ENCODE measurements at regions not wholly inside any gene's neighbourhood (a gene's known extent, or its start where the extent isn't known, plus 50 kb on each side); places are given as distances from the start of the nearest gene placed in this dataset.

DNA sequence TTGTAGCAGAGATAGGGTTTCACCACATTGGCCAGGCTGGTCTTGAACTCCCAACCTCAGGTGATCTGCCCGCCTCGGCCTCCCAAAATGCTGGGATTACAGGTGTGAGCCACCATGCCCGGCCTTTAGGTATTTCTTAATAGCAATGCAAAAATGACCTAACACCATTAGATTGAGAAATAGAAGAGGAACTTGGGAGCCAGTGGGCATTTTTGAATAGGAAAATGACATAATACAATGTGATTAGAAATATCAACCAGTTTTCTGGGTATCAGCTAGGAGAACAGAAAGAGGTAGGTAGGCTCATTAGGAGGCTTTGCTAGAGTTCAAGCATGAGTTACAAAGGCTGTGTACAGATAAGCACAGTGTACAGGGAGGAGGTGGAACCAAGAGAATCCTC, 101.8 kb upstream of the TBC1D5 start:
- DNase-seq (no peak), ATAC-seq (ENCODE audit: low read depth) (no peak)
- POLR2A ChIA-PET, result no interaction called here
- no peaks in the 10 kb centered on the region for H3K9me3 Mint-ChIP-seq
- no peaks in the 10 kb centered on the region for H3K4me1 Mint-ChIP-seq
- no peak overlapping the region for H3K27ac Mint-ChIP-seq
- peaks cover 4% of the 10 kb centered on the region for H3K27me3 Mint-ChIP-seq
- no peaks in the 10 kb centered on the region for H3K36me3 Mint-ChIP-seq
- no peak overlapping the region for H3K4me3 Mint-ChIP-seq

DNA sequence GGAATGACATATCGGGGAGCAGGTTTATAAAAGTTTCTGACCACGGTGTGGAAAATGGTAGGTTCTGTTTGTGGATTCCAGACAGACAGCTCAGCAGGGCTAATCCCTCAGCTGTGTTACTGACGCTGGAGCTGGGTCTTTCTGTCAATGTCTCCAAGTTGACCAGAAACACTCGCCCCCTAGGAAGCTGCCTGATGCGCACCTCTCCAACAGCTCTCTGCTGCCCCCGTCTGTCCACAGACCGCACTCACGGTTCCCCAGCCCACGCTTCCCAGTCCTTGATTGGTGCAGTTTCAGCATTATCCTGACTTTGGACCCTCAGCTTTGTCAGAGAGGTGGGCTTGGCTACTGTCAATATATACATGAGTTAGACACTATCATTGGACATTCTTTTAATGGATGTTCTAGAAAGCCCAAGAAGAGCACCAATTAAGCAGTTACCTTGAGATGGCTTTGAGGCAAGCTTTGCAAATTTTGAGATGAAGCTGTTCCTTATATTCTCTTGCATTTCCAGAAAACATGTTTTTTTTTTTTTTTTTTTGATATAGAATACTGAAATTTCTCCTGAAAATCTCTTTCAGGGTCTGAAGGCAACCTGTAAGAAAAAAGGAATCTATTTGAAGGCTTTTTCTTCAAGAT, 98.9 kb upstream of the TBC1D5 start:
- no peak overlapping the region for H3K4me3 Mint-ChIP-seq
- POLR2A ChIA-PET, result interaction anchor here (1.0 kb wide), 1 partner anchor 1147 kb away, joined by 3 read pairs; no protein-coding TSS in a partner anchor

DNA sequence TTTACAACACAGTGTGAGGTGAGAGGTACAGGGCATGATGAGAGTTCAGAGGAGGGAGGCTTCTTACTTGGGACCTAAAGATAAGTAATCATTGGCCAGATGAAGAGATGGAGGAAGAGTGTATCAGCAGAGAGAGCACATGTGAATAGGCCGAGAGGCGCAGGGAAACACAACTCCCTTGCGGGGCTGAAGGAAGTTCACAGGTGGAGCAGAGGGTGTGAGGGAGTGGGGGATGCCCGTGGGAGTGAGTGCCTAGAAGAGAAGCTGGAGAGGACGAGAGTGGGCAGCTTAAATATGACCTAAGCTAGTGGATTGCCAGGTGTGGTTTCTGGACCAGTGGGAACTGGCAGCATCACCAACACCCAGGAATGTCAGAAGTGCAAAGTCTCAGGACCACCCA, 98.2 kb upstream of the TBC1D5 start:
- Mint-ChIP-seq H3K4me1 (no peaks in the 10 kb centered on the region), H3K36me3 (no peaks in the 10 kb centered on the region), H3K27ac (no peak overlapping the region), H3K4me3 (no peak overlapping the region), H3K9me3 (no peaks in the 10 kb centered on the region), H3K27me3 (peaks cover 21% of the 10 kb centered on the region)
- no peak for DNase-seq
- ATAC-seq (ENCODE audit: low read depth), result no peak
- POLR2A ChIA-PET, result interaction anchor here (1.0 kb wide), 1 partner anchor 1148 kb away, joined by 3 read pairs; no protein-coding TSS in a partner anchor

More for the DNA sequence above, 98.9 kb upstream of the TBC1D5 start:
- ATAC-seq (ENCODE audit: low read depth) (peak; percentile 79), DNase-seq (peak; percentile 79)
- H3K9me3 Mint-ChIP-seq, result no peaks in the 10 kb centered on the region
- H3K27ac Mint-ChIP-seq, result no peak overlapping the region
- H3K4me1 Mint-ChIP-seq, result no peaks in the 10 kb centered on the region
- peaks cover 18% of the 10 kb centered on the region for H3K27me3 Mint-ChIP-seq
- no peaks in the 10 kb centered on the region for H3K36me3 Mint-ChIP-seq

DNA sequence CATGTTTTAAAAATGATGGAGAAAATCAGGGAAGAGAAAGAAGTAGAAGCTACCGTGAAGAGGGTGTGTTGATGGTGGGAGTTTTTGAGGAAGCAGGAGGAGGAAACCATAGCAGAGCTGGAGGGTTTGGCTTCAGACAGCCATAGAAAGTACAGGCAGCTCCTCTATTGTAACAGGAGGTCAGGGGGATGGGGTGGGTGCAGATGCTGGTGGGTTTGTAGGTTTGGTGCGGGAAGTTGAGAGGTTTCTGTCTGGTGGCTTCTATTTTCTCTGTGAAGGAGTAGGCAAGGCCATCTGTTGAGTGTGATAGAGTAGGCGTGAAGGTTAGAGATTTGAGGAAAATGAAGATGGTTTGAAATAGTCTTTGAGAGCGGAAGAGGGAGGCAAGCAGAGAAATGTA, 97.7 kb upstream of the TBC1D5 start:
- H3K4me3 Mint-ChIP-seq, result no peak overlapping the region
- H3K36me3 Mint-ChIP-seq, result no peaks in the 10 kb centered on the region
- peaks cover 21% of the 10 kb centered on the region for H3K27me3 Mint-ChIP-seq
- ATAC-seq (ENCODE audit: low read depth) (no peak), DNase-seq (no peak)
- H3K27ac Mint-ChIP-seq, result no peak overlapping the region
- no peaks in the 10 kb centered on the region for H3K9me3 Mint-ChIP-seq
- POLR2A ChIA-PET, result no interaction called here
- H3K4me1 Mint-ChIP-seq, result no peaks in the 10 kb centered on the region

DNA sequence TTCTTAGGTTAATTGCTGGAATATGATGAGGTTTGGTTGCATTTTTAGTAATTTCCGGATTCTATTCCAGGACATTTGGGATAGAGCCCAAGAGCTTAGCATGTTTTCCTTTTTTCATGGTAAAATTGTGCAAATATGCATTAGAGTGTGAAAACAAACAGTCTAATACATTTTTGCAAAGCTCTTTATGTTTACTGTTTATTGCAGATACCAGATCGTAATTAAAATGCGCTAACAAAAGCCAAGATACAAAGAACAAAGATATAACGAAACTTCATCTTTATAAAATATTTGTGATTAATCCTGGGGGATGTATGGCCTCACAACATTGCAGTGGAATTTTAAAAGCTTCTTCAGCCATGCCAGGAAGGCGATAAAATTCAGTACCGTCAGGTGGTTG, 94.5 kb upstream of the TBC1D5 start:
- Mint-ChIP-seq H3K27me3 (peaks cover 21% of the 10 kb centered on the region), H3K27ac (no peak overlapping the region), H3K36me3 (no peaks in the 10 kb centered on the region), H3K9me3 (no peaks in the 10 kb centered on the region), H3K4me3 (no peak overlapping the region), H3K4me1 (no peaks in the 10 kb centered on the region)
- POLR2A ChIA-PET, result no interaction called here
- DNase-seq (no peak), ATAC-seq (ENCODE audit: low read depth) (no peak)

DNA sequence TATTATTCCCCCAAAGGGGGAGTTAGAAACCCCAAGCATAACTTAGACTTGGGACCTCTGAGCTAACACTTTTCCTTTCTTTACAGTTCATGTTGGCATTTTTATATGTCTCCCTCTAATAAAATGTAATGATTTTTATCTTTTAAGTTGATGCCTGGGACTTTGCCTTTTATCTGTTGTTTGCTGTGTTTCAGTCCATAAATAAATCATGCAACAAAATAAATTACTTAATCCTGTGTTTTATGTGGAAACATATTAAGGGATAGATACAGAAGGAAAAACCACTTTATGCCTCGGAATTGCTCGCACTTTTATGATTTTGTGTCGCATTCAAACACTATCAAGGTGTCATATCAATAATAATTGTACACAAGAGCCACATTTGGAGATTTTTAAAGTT, 93.7 kb upstream of the TBC1D5 start:
- ATAC-seq (ENCODE audit: low read depth), result no peak
- H3K27me3 Mint-ChIP-seq, result peaks cover 21% of the 10 kb centered on the region
- no peaks in the 10 kb centered on the region for H3K36me3 Mint-ChIP-seq
- no peak overlapping the region for H3K4me3 Mint-ChIP-seq
- no peak overlapping the region for H3K27ac Mint-ChIP-seq
- no peaks in the 10 kb centered on the region for H3K4me1 Mint-ChIP-seq
- POLR2A ChIA-PET, result no interaction called here
- no peak for DNase-seq
- H3K9me3 Mint-ChIP-seq, result no peaks in the 10 kb centered on the region

DNA sequence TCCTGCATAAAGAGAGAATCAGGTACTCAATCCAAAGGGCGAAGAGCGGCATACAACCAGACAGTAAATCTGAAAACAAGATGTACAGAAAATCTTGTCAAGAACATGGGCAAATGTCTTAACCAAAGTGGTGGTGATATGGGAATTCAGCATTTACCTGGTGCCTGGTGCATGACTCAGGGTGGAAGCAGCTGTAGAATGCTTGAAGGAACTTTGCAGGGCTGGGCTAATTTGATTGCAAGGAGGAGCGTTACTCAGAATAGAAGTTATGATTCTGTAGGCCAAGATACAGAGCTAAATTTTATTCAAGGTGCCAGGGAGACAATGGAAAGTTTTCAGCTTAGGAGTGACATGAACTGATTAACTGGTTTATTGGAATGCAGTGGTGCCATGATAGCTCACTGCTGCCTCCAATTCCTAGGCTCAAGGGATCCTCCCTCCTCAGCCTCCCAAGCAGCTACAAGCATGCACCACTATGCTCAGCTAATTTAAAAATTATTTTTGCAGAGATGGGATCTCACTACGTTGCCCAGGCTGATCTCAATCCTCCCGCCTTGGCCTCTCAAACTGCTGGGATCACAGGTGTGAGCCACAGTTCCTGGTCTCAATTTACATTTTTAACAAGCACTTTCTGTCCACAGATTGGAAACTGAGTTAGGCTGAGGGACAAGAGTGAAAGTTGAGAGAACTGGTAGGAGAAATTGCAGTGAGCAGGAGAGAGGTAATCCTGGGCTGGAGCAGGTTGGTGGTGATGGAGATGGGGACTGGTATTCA, 91.5 kb upstream of the TBC1D5 start:
- POLR2A ChIA-PET, result no interaction called here
- no peak for ATAC-seq (ENCODE audit: low read depth)
- peaks cover 29% of the 10 kb centered on the region for H3K27me3 Mint-ChIP-seq
- H3K36me3 Mint-ChIP-seq, result no peaks in the 10 kb centered on the region
- H3K4me3 Mint-ChIP-seq, result no peak overlapping the region
- no peak for DNase-seq
- H3K4me1 Mint-ChIP-seq, result no peaks in the 10 kb centered on the region
- no peak overlapping the region for H3K27ac Mint-ChIP-seq
- H3K9me3 Mint-ChIP-seq, result no peaks in the 10 kb centered on the region

DNA sequence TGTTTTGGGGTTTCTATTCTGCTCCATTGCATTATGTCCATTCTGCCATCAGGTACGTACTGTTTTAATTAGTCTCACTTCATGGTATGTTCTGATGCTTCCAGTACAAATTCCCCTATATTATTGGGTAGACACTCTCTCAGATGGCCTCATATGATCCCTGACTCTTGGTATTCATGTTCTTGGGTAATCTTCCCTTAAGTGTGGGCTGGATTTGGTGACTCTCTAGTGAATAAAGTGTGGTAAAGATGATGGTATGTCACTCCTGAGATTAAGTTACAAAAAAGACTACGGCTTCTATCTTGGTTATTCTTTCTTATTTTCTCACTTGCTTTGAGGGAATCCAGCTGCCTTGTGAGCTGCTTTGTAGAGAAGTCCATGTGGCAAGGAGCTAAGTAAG, 89.6 kb upstream of the TBC1D5 start:
- no peaks in the 10 kb centered on the region for H3K9me3 Mint-ChIP-seq
- ATAC-seq (ENCODE audit: low read depth), result no peak
- H3K4me1 Mint-ChIP-seq, result no peaks in the 10 kb centered on the region
- H3K27me3 Mint-ChIP-seq, result peaks cover 28% of the 10 kb centered on the region
- H3K27ac Mint-ChIP-seq, result no peak overlapping the region
- POLR2A ChIA-PET, result interaction anchor here (0.7 kb wide), 1 partner anchor 89 kb away, joined by 3 read pairs; the partner anchor contains the start of gene TBC1D5
- no peak overlapping the region for H3K4me3 Mint-ChIP-seq
- no peak for DNase-seq
- H3K36me3 Mint-ChIP-seq, result no peaks in the 10 kb centered on the region

DNA sequence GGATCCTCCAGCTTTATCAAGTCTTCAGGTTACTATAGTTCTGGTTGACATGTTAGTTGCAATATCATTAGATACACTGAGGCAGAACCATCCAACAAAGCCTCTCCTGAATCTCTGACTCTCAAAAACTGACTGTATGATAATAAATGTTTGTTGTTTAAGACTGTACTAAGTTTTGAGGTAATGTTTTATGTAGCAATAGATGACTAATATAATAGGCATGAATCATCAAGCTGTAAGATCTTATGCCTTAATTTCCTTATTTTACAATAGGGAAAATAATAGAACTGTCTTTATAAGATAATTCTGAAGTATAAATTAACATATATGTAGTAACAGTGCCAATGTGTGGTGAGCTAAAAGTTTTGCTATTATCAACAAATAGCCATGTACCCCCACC, 88.9 kb upstream of the TBC1D5 start:
- POLR2A ChIA-PET, result no interaction called here
- Mint-ChIP-seq H3K27ac (no peak overlapping the region), H3K36me3 (no peaks in the 10 kb centered on the region), H3K27me3 (peaks cover 29% of the 10 kb centered on the region), H3K4me1 (no peaks in the 10 kb centered on the region), H3K4me3 (no peak overlapping the region), H3K9me3 (no peaks in the 10 kb centered on the region)
- ATAC-seq (ENCODE audit: low read depth) (no peak), DNase-seq (no peak)

DNA sequence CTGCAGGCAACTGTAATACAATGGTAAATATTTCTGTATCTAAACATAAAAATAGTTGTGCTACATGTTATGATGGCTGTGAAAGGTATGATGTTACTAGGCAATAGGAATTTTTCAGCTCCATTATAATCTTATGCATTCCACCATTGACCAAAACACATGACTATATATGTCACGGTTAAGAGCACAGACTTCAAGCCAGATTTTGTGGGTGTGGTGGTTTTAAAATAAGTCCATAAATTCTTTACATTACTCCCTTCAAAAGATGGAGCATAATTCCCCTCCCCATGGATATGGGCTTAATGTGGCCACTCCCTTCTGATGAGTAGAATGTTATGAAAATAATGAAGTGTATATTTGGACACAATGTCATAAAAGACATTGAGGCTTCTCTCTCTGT, 88.4 kb upstream of the TBC1D5 start:
- ATAC-seq (ENCODE audit: low read depth) (no peak), DNase-seq (no peak)
- no peaks in the 10 kb centered on the region for H3K36me3 Mint-ChIP-seq
- H3K4me1 Mint-ChIP-seq, result no peaks in the 10 kb centered on the region
- H3K27me3 Mint-ChIP-seq, result peaks cover 28% of the 10 kb centered on the region
- POLR2A ChIA-PET, result no interaction called here
- no peaks in the 10 kb centered on the region for H3K9me3 Mint-ChIP-seq
- no peak overlapping the region for H3K27ac Mint-ChIP-seq
- no peak overlapping the region for H3K4me3 Mint-ChIP-seq

DNA sequence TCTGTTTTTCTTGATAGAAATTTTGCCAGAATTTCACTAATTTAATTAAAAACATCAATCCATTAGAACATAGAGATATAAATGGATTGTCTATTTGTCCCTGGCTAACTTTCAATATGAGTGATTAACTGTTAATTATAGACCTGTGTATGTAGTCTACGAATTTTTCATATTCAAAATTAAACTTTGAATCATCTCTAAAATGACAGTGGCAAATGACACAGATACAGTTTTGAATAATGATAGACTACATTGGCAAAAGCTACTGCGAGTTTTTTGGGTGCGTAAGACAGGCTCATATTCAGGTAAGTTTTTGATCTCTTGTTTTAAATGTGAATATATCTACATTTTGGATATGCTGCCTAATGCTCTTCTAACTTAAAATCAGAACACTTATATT, 86.0 kb upstream of the TBC1D5 start:
- no peak for ATAC-seq (ENCODE audit: low read depth)
- POLR2A ChIA-PET, result no interaction called here
- H3K27me3 Mint-ChIP-seq, result peaks cover 40% of the 10 kb centered on the region
- H3K36me3 Mint-ChIP-seq, result no peaks in the 10 kb centered on the region
- H3K9me3 Mint-ChIP-seq, result no peaks in the 10 kb centered on the region
- H3K4me3 Mint-ChIP-seq, result no peak overlapping the region
- no peak for DNase-seq
- no peak overlapping the region for H3K27ac Mint-ChIP-seq
- H3K4me1 Mint-ChIP-seq, result no peaks in the 10 kb centered on the region

DNA sequence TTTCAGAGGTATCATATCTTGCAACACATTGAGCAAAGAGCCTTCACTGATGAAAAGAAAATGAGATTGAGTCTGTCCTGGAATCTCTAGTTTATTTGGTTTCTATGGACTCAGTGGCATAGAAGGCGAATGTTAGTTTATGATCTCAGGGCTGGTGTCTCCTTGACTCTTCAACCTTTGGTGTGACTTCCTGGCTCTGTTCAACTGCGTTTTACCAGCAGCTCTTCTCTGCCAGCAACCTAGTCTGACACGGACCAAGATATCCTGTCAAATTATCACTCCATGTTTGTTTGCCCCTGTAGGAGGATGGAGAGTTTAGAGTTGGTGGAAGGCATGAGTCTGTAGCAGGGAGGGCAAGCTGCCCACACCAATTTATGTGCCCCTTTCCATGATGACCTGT, 82.9 kb upstream of the TBC1D5 start:
- no peaks in the 10 kb centered on the region for H3K9me3 Mint-ChIP-seq
- no peak overlapping the region for H3K27ac Mint-ChIP-seq
- no peak for DNase-seq

DNA sequence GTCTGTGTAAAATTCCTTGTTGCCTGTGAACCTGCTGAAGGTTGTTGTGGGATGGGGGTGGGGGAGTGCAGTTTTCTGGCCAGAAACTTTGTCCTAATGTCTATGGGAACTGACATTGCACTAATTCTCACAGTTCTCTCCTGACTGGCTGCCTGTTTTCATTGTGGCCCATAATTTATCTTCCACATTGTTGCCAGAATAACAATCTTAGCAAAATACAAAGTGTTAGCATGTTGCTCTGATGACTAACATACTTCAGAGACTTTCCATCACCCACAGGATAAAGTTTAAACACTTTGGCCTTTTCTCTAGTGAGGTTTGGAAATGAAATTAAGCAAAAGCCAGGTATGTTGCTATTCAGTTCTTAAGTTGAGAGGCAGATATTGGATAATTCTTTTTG, 81.4 kb upstream of the TBC1D5 start:
- ATAC-seq (ENCODE audit: low read depth), result no peak
- Mint-ChIP-seq H3K4me1 (no peaks in the 10 kb centered on the region), H3K9me3 (no peaks in the 10 kb centered on the region), H3K36me3 (no peaks in the 10 kb centered on the region), H3K27ac (no peak overlapping the region), H3K4me3 (no peak overlapping the region), H3K27me3 (peaks cover 41% of the 10 kb centered on the region)
- no peak for DNase-seq
- POLR2A ChIA-PET, result no interaction called here

More for the DNA sequence above, 82.9 kb upstream of the TBC1D5 start:
- Mint-ChIP-seq H3K36me3 (no peaks in the 10 kb centered on the region), H3K27me3 (peaks cover 45% of the 10 kb centered on the region), H3K4me3 (no peak overlapping the region), H3K4me1 (no peaks in the 10 kb centered on the region)
- POLR2A ChIA-PET, result no interaction called here
- no peak for ATAC-seq (ENCODE audit: low read depth)

DNA sequence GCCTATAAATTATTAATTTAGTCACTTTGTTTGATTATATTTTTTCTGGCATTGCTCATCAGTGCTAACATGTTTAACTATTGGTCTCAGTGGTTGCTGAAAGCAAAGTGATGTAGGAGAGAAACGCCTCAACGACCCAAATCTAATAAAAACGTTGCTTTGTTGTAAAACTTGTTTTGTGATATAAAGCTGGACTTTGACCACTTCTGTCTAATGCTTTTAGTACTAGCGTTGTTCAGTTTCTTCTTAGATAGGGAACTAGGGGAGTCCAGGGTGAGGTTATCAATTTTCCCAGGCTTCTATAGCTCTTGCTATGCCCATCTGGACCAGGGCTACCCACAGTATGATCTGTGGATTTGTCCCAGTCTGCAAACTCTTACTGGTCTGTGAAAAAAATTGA, 80.6 kb upstream of the TBC1D5 start:
- POLR2A ChIA-PET, result no interaction called here

More for the DNA sequence above, 80.6 kb upstream of the TBC1D5 start:
- H3K4me3 Mint-ChIP-seq, result no peak overlapping the region
- H3K27me3 Mint-ChIP-seq, result peaks cover 38% of the 10 kb centered on the region
- no peak overlapping the region for H3K27ac Mint-ChIP-seq
- no peaks in the 10 kb centered on the region for H3K4me1 Mint-ChIP-seq
- ATAC-seq (ENCODE audit: low read depth), result no peak
- no peaks in the 10 kb centered on the region for H3K36me3 Mint-ChIP-seq
- H3K9me3 Mint-ChIP-seq, result no peaks in the 10 kb centered on the region
- DNase-seq, result no peak

All from activated naive CD8-positive, alpha-beta T cell treated with anti-CD3 and anti-CD28 coated beads, Interleukin-2, amount 10 ng/mL, durations not matched to agents 7 days and 5 days (primary cell).